ENCODE measurements at regions not wholly inside any gene's neighbourhood (a gene's known extent, or its start where the extent isn't known, plus 50 kb on each side); places are given as distances from the start of the nearest gene placed in this dataset.
A peak's percentile ranks its signal among the peaks of the same experiment; 100 is the strongest.

DNA sequence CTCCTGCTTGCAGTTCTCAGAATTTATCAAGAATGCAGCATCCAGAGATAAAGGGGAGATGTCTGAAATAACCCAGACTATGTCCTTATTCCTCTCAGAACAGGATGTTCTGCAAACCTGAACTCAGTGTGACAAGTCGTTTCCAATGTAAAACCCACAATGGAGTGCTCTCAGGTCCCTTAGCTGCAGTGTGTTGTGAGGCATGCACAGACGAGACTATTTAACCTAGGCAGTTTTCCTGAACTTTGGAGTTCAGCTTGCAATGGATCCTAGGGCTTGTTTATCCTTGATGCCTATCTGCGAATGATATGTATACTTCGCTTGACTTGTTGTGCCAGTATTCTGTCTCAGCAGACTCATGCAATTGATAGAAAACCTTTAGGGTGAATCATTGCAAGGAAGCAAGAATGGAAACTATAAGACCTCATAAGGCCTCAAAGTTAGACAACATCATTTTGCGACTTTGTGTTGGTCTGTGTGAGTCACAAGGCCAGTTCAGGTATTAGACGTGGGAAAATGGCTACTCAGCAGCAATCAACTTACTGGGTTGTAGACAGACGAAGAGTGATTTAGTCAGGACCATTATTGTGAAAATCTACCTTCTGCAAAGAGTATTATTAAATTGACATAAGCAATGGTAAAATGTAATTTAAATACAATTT is 2439.9 kb upstream of the PCDH20 start:
- 56% methylated on average over 1 of the region's 7 CpGs; no CpG with 5 or more reads in 1 of the 2 experiments for WGBS, 2 experiments (ENCODE audit: extremely low coverage in 2 of 2, insufficient read length in 1 of 2)
- Histone ChIP-seq H2AK5ac (ENCODE audit: low read depth, low read length) (no peak overlapping the region), H2BK5ac (ENCODE audit: low read depth, low read length, poor library complexity, severe bottlenecking) (no peak overlapping the region), H4K91ac (ENCODE audit: insufficient read depth, low read depth, low read length) (no peak overlapping the region), H3K79me1 (ENCODE audit: low read depth in 1 of 2, low read length in 2 of 2) (no peaks in the 10 kb centered on the region), H3K56ac (ENCODE audit: extremely low read depth, insufficient read depth, low read length) (no peak overlapping the region), H3K27ac (ENCODE audit: insufficient read depth, low read length) (no peak overlapping the region), H3K4me2 (ENCODE audit: low read depth, low read length) (no peak overlapping the region), H3K36me3 (ENCODE audit: control insufficient read depth, insufficient read depth, low read length) (no peaks in the 10 kb centered on the region), H3K14ac (replicated peaks; ENCODE audit: low read depth, low read length) (no peak overlapping the region), H3K18ac (ENCODE audit: low read depth, low read length) (no peak overlapping the region), H3K27me3 (ENCODE audit: control insufficient read depth, insufficient read depth, low read length) (no peaks in the 10 kb centered on the region), H3K9me1 (ENCODE audit: insufficient read depth, low read length) (no peaks in the 10 kb centered on the region; the same call in 1 of the 2 replicates), H3K4me3 (ENCODE audit: insufficient read depth, low read depth, low read length) (no peak overlapping the region), H3K4me1 (ENCODE audit: control insufficient read depth, insufficient read depth, low read length) (no peaks in the 10 kb centered on the region), H4K20me1 (ENCODE audit: insufficient read depth, low read length) (no peaks in the 10 kb centered on the region), H3K23ac (ENCODE audit: low read depth, low read length) (no peak overlapping the region), H2BK120ac (ENCODE audit: low read depth, low read length) (no peak overlapping the region), H2BK20ac (ENCODE audit: low read depth, low read length) (no peak overlapping the region), H3K9me3 (ENCODE audit: control insufficient read depth, insufficient read depth, low read length) (no peaks in the 10 kb centered on the region), H2BK15ac (ENCODE audit: low read depth, low read length) (no peak overlapping the region), H4K8ac (ENCODE audit: low read depth in 2 of 2, low read length in 2 of 2) (no peak overlapping the region), H4K5ac (ENCODE audit: low read depth, low read length) (no peak overlapping the region), H3K9ac (ENCODE audit: low read depth, low read length) (no peak overlapping the region), H2AFZ (replicated peaks; ENCODE audit: low read length, poor library complexity) (no peak overlapping the region), H3K4ac (ENCODE audit: low read depth, low read length) (no peak overlapping the region), H2AK9ac (replicated peaks; ENCODE audit: low read depth, low read length, poor library complexity) (no peak overlapping the region)
- in situ Hi-C loops (cut with MboI; ENCODE audit: low sequenced_read_pairs) (no loop called here), intact Hi-C loops (cut with micrococcal nuclease) (no loop called here), dilution Hi-C loops (cut with HindIII; ENCODE audit: low sequenced_read_pairs, unreplicated experiment) (no loop called here)
- no TSS peak for BruUV-seq (replicated peaks)
- peak; percentile 52 for DNase-seq
- TF ChIP-seq CEBPB (IDR thresholded peaks at IDR 0.05; ENCODE audit: low read depth, low read length) = peak; percentile 50; the same call in 1 of the 2 replicates
- TF ChIP-seq RFX5 (IDR thresholded peaks at IDR 0.05; ENCODE audit: low read depth, low read length) = no peak
- ChIA-PET CTCF (no interaction called here), POLR2A (ENCODE audit: unreplicated experiment) (no interaction called here)
- no peak for ATAC-seq (ENCODE audit: low read depth)
